Right ventricle myocardium inferior (tissue), 1 donor: ENCODE measurements at regions not wholly inside any gene's neighbourhood (a gene's known extent, or its start where the extent isn't known, plus 50 kb on each side); places are given as distances from the start of the nearest gene placed in this dataset.
A peak's percentile ranks its signal among the peaks of the same experiment; 100 is the strongest.

ENCODE experiments used
- ATAC-seq: fragments of 200-7000 bp; cut with Tn5 transposase; one replicate; pipeline ENCODE4 v1.9.1; 2020; ENCODE audit warnings: mild to moderate bottlenecking, moderate library complexity
- DNase-seq: peaks from one replicate; pipeline ENCODE4 v3.0.0; 2021; ENCODE audit errors: missing footprints
- intact Hi-C: fragments of 100-400 bp; cut with DNase I; formaldehyde crosslinking; loops from one replicate; pipeline ENCODE4 v1.11.0; 2022
- donor health status: DM: no; HTN: yes; CAD: no; lungs with severe emphysema.

DNA sequence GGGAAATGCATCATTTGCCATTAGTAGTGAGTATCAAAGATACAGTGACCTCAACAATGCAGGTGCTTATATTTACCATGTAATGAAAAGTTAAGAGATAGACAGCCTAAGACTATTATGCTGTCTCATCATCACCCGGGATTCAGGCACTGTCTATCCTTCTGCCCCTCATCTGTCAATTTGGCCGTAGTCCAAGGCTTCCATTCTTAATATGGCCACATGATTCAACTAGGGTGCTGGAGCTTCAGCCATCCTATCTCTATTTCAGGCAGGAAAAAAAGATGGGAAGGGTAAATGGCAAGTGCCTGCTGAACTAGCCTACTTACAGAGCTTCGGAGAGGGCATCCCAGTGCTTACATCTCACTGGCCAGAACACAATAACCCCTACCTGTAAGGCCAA lies 196.7 kb upstream of the LNX1 start:
- intact Hi-C loops, result no loop called here
- no peak for DNase-seq
- no peak for ATAC-seq

DNA sequence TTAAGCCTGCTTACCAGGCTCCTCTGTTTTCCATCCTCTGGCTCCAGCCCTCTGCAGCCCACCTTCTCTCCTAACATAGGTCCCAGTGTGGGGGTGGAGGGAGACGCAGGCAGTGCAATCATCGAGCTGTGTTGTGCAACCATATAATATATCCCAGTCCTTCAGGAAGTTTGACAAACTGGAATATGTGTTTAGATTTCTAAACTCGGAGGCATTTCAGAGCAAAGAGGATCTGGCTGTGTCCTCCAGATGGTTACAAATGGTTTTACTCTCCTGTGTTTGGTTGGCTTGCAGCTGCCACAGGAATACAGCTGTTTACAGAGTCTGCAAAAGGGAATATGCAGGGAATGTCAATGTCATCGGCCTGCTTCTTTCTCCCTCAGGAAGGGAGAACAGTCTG lies 195.3 kb upstream of the LNX1 start:
- DNase-seq (no peak), ATAC-seq (peak; percentile 63)
- intact Hi-C loops, result no loop called here

DNA sequence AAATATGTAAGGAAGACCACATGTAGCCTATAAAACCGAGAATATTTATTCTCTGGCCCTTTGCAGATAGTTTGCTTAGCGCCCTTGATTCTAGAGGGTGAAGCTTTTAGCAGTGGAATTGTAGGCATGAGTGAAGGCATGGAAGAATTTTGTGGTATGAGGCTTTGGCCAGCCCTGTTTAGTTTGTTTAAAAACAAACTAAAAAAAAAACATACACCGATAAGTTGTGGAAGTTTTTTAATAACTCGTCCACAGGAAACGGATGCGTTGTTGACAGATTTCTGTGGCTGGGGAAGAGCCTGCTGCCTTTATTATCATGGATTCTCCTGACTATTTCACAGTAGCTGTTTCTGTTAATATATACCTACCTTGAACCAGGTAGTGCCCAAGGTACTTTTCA lies 194.7 kb upstream of the LNX1 start:
- DNase-seq (no peak), ATAC-seq (no peak)
- intact Hi-C loops, result no loop called here

DNA sequence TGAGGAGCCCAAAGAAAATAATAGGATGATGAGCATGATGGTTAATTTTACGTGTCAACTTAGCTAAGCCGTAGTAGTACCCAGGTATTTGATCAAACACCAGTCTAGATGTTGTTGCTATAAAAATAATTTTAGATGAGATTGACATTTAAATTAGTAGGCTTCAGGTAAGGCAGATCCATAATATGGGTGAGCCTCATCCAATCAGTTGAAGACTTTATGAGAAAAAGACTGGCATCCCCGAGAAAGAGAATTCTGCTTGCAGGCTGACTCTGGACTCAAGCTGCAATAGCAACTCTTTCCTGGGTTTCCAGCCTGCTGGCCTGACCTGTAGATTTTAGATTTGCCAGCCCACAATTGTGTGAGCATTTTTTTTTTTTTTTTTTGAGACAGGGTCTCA lies 192.8 kb upstream of the LNX1 start:
- no peak for ATAC-seq
- intact Hi-C loops, result no loop called here
- DNase-seq, result no peak

DNA sequence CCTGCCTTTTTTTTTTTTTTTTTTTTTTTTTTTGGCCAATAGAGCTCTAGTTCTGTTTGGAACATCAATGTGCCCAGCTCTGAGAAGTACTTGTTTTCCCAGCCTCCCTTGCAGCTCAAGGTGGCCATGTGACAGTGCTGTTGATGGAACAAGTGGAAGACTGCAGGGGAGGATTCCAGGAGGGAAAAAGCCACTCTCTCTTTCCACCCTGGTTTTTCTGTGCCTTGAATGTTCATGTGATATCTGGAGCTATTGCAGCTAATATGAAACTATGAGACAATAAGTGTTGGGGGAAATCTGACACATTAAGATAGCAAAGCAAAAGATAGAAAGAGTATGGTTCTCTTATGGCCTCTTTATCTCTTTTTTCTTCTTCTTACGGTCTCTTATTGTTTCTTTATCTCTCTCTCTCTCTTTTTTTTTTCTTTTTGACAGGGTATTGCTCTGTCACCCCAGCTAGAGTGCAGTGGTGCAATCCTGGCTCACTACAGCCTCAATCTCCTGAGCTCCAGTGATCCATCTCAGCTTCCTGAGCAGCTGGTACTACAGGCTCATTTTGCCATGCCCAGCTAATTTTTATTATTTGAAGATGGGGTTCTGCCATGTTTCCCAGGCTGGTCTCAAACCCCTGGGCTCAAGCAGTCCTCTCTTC lies 192.0 kb upstream of the LNX1 start:
- no peak for ATAC-seq
- intact Hi-C loops, result no loop called here
- DNase-seq, result no peak

DNA sequence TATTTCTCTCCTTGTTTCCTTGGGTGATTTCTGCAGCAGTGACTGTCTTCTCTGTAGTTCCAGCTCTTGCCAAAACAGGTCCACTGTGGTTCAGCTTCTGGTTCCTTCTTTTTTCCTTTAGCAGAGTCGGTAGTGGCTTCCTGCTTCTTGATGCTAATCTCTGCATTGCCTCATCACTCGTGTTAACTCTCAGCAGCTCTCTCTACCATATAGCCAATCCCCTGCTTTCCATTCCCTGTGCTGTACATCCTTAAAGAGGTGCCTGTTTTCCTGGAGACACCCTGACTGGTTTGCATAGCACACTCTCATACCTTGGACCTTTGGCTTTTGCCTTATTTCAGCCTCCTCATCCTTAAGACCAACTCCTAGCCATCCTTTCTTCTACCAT lies 191.2 kb upstream of the LNX1 start:
- DNase-seq (no peak), ATAC-seq (no peak)
- intact Hi-C loops, result no loop called here

DNA sequence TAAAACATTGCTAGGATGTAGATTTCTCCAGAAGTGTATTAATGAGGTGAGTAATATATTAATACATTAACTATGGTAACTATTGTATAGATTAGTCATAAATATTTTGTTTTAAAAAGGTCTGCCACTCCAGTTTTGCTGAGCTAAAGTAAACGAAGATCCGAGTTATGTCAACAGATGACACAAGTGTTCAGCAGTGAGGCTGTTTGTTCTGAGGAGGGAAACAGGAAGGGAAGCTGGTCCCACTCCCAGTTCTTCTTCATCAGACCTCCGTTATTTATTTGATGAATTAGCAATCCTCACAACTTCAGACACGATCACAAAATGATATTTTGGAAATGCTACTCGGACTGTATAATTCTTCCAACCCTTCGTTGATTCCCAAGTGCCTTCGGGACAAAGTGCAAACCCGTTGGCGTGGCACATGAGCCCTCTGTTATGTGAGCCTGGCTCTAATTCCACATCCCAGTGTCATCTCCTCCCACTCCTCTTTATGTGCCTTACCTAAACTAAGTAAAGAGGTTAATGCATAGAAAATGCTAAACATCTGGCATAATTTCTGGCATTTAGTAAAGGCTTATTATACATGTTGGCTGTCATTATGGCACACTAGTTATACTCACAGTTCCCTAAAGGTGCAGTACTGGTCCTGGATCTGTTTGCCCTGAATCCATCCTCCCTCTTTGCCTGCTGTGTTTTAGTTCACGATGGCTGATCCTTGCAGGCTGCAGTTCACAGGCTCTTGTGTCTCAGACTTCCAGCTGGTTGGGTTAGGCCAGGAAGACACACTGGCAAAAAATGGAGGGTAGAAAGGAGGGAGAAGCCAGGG lies 190.6 kb upstream of the LNX1 start:
- DNase-seq, result no peak
- ATAC-seq, result no peak
- intact Hi-C loops, result no loop called here

DNA sequence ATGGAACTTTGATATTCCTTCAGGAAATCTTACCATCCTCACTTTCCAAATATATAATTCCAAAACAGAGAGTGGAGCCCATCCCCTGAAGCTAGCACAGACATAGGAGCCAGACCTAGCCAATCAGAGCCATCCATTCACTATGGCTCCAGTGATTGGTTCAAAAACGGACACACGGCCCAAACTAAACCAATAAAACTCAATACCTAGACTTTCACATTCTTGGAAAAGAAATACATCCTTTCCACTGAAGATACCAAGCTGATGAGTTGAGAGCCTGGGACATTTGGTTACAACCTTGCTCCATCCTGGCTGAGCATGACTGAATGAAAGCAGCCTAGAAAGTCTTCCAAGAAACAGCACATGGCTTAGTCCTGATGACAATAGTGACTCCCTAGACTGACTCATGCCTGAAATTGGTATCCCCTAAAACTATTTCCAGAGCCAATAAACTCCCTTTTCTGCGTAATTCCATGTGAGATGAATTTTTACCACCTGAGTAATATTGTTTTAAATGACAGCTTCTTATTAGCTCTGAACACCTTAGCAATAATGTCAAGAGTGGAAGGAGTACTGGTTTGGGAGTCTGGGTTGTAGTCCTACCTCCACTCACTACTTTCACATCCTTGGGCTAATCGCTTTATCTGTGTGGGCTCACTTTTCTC lies 189.6 kb upstream of the LNX1 start:
- intact Hi-C loops, result no loop called here
- DNase-seq (no peak), ATAC-seq (no peak)

DNA sequence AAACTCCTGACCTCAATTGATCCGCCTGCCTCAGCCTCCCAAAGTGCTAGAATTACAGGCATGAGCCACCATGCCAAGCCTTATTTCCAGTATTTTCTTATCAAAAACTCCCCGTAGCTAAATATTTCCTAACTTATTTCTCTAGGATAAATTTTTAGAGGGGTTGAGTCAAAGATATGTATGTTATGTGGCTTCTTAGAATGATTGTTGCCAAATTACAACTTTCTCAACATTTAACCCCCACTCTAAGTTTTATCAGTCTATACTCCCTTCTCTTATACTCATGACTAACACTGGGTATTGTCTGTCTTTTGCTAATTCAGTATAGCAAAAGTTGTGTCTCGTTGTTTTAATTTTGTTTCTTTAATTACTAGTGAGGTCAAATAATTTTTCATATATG lies 187.7 kb upstream of the LNX1 start:
- ATAC-seq (no peak), DNase-seq (no peak)
- intact Hi-C loops, result no loop called here

DNA sequence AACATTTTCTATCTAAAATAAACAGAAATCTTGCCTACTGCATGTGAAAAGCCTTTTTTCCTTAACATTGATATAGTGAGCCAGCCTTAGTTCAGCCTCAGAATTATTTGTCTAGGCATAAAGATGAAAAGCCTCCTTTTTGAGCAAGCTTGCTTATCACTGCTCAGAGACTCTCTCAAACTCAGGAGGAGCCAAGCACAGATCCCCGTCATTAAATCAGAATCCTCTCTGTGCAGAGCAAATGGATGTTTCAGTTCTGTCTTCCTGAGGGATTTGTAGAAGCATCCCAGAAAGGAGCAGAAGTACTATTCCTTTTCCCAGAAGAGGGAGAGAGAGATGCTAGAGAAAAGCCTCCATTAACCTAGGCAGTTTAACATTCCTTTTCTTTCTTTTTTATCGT lies 186.9 kb upstream of the LNX1 start:
- ATAC-seq, result peak; percentile 56
- no peak for DNase-seq
- intact Hi-C loops, result no loop called here

DNA sequence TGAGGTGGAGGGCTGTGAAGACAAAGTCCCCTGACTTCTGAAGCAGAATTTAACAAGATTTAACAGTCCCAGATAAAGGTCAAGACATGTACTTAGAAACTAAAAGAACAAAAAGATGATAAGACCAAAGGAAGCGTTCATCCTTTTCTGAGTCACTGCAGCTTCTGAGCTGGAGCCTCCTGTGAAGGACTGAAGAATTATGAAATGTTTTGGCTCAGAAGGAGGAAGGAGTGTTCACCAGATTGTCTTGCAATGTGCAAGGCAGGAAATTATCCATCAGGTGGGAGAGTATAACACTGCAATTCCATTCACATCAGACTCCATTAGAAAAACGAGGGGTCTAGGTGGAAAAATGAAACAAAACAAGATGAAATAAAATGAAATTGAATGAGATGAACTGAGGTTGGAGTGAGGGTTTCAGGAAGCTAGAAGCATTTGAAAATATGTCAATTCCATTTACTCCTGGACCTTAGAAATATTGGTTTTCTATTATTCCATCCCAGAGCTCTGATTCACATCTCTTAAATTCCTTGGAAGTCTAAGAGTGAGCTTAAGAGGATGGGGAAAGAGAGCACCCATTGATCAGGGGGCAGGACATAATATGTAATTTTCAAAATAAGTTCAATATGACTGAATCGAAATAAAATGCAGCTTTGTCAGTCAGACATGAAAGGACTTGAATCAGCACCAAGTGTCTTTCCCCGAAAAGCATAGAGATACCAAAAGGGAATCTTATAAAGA lies 186.1 kb upstream of the LNX1 start:
- intact Hi-C loops, result no loop called here
- DNase-seq (no peak), ATAC-seq (peak; percentile 88)

DNA sequence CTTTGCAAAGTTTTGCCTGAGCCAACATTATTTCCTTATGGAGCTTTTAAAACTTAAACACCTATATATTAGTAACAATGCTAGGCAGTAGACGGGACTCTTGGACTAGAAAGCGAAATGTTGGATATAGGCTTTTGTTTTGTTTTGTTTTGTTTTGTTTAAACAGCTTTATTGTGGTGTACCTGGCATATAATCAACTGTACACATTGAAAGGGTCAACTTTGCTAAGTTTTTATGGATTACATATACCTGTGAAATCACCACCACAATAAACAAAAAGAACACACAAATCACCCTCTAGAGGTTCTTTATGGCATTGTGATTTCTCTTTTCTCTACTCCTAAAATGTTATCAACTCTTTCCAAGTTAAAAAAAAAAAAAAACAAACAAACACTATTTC lies 184.9 kb upstream of the LNX1 start:
- intact Hi-C loops, result no loop called here
- DNase-seq, result no peak
- ATAC-seq, result no peak

DNA sequence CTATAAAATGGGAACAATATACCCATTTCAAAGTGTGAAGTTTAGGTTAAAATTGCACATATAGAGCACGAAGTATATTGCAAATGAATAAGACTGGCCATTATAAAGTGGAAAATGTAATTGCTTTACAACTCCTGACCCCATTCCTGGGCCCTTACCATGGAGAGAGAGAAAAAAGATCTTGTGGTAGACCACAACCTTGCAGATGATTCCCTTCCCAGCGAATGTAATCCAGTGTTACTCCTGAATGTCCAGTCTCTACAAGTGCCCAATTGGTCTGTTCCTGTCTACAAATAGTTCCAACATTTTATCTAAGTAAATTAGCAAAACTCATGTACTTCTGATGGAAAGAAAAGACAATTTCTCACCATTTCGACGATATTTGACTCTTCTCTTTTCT lies 184.1 kb upstream of the LNX1 start:
- no peak for DNase-seq
- intact Hi-C loops, result no loop called here
- ATAC-seq, result no peak

DNA sequence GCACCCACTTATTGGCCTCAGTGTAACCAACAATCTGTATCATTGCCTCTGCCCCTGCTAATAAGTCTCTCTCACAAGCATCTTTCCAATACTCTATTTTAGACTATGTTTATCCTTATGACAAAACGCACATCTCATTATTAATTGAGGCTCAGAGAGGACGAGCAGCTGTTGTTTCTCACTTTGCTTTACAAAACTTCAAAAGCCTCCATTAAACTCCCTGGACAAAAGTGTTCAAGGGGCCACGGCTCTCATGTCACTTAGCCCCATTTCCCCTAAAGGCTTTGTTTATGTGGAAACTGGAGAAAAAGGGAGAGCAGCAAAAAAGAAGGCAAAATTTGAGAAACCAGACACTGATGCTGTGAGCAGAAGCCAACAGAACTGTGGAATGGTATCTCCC lies 180.0 kb upstream of the LNX1 start:
- ATAC-seq, result no peak
- no peak for DNase-seq
- intact Hi-C loops, result no loop called here

DNA sequence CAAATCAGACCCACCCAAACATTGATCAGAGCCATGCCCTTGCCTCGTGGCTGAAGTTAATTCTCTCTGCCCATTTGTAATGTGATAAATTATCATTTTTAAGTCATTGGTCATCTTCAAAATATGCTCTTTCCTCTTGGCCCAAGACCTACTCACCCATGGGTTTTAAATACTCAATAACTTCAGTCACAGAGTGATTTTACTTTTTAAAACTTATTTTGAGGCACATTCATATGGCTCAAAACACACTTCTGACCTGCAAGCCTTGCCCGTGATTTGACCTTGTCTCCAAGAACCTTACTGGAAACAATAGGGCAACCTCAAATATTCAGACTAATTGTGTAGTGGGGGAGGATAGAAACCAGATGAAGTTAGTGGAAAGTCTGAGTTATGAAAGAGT lies 176.2 kb upstream of the LNX1 start:
- intact Hi-C loops, result no loop called here
- no peak for ATAC-seq
- DNase-seq, result no peak

DNA sequence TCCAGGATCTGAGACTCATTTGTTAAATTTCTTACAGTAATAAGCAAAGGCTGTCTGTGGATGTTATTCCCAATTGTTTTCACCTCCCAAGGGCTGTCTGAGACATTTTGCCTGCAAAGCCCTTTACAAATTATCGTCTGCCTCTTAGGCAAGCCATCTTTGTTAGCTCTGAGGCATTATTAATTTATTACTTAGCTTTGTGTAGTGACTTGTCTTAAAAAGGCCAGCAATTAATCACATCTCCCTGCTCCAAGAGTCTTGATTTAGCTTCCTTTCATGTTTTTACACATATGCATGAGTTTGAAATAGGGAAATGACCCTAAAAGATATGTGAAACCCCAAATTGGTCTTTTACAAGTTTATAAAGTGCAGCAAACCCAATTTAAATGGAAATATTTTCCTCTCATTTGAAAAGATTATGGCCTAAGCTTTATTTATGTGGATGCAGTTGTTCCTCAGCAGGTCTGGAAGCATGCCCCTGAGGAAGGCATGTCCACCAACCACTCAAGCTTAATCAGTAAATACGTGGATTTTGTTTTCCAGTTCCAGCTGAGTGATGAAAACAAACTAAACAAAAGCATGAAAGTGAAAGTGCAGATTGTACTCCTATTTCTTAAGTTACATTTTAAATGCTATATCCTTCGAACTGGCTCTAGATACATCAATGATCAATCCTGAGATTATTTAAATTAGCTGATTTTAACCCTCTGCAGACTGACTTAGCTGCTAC lies 173.6 kb upstream of the LNX1 start:
- DNase-seq, result no peak
- intact Hi-C loops, result no loop called here
- ATAC-seq, result no peak

DNA sequence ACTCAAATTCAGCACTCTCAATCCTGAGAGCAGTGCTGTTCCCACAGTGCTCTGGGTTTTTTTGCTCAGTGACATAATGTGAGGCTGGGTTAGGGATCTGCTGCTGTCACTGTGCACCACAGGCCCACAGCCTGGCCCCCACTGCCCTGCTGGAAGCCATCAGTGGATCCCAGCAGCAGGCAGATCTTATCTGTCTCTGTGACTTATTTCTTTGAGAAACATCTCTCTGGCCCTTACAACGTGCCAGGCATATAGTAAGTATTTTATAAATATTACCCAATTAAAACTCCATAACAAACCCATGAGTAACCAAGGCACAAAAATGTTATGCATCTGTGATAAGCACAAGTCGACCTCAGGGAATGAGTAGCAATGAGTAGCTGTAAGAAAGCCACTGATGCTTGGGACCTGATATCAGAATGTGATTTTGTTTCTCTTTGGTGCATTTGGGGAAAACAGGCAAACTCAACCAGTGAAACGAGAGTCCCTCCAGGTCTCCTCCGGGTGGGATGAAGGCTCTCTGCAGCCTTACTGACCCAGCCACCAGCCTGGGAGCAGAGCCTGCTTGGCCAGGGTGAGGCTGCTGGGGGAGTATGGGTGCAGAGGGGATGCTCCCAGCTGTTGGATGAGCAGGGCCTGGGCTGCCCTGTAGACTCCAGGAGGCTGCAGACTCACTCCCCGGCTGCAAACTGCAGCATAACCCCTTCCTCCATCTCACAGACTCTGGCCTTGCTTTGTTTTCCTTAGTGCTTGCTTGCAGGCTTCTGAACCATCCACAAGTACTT lies 172.7 kb upstream of the LNX1 start:
- no peak for DNase-seq
- peak; percentile 16 for ATAC-seq

DNA sequence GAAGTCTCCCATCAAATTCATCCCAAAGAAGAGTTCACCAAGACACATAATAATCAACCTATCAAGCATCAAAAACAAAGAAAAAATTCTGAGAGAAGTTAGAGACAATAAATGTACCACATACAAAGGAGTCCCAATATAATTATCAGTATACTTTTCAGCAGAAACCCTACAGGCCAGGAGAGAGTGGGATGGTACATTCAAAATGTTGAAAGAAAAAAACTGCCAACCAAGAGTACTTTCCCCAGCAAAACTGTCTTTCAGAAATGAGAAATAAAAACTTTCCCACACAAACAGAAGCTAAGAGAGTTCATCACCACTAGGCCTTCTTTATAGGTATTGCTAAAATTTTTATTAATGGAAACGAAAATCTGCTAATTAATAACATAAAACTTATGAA lies 164.4 kb upstream of the LNX1 start:
- DNase-seq, result no peak
- intact Hi-C loops, result no loop called here
- no peak for ATAC-seq

More for the DNA sequence above, 172.7 kb upstream of the LNX1 start:
- intact Hi-C loops, result no loop called here
